ENCODE measurements at regions not wholly inside any gene's neighbourhood (a gene's known extent, or its start where the extent isn't known, plus 50 kb on each side); places are given as distances from the start of the nearest gene placed in this dataset.

DNA sequence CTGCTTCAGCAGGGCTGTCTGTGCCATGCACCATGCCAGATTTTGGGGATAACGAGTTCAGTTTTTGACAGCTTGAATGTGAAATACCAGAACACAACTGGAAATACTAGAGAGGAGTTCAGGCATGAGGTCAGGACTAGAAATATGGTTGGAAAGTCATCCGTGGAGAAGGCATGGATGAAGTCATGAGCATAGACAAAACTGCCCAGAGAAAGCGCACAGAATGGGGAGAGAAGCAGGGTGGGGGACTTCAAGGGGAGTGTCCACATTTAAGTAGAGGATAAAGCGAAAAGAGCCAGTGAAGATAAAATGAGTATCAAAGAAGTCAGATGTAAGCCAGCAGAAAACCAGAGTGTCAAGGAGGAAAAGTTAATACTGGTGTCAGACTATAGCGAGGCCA lies 653.4 kb upstream of the ARID1B start:
- H3K18ac ChIP-seq (ENCODE audit: low read depth in 1 of 2, low read length in 2 of 2): no peak overlapping the region
- H3K9ac ChIP-seq (ENCODE audit: low read length): no peak overlapping the region
- no peak overlapping the region for H3K27ac ChIP-seq (ENCODE audit: low read length, poor library complexity, severe bottlenecking)
- H4K91ac ChIP-seq (ENCODE audit: low read length): no peak overlapping the region
- 70% methylated on average over 5 of the region's 5 CpGs for WGBS
- H3K36me3 ChIP-seq (ENCODE audit: control insufficient read depth in 1 of 2, insufficient read depth in 2 of 2, low read depth in 1 of 2, low read length in 2 of 2): no peaks in the 10 kb centered on the region
- H2BK120ac ChIP-seq (ENCODE audit: low read depth, low read length): no peak overlapping the region
- H3K14ac ChIP-seq (ENCODE audit: low read length in 2 of 2): no peak overlapping the region
- H3K4ac ChIP-seq (ENCODE audit: low read depth in 1 of 2, low read length in 2 of 2): no peak overlapping the region
- no peak overlapping the region for H2BK15ac ChIP-seq (ENCODE audit: low read depth, poor library complexity, severe bottlenecking)
- H2BK12ac ChIP-seq (ENCODE audit: low read length in 2 of 2): no peak overlapping the region
- no peak for DNase-seq
- H4K8ac ChIP-seq (ENCODE audit: low read length): no peak overlapping the region
- H3K23ac ChIP-seq (ENCODE audit: low read length in 2 of 2): no peak overlapping the region
- H2AFZ ChIP-seq (ENCODE audit: low read depth, low read length): no peak overlapping the region
- peaks cover 9% of the 10 kb centered on the region for H3K9me3 ChIP-seq (ENCODE audit: control insufficient read depth, low read length)
- no peak overlapping the region for H2BK5ac ChIP-seq (ENCODE audit: low read depth, low read length, poor library complexity, severe bottlenecking)
- H2AK5ac ChIP-seq (ENCODE audit: low read length, severe bottlenecking): no peak overlapping the region
- no peaks in the 10 kb centered on the region for H3K4me1 ChIP-seq (ENCODE audit: control insufficient read depth, insufficient read depth, low read depth, low read length)
- no peaks in the 10 kb centered on the region for H3K79me1 ChIP-seq (replicated peaks; ENCODE audit: low read length, poor library complexity, severe bottlenecking)
- no peak overlapping the region for H3K4me3 ChIP-seq (ENCODE audit: insufficient read depth in 1 of 2, low read depth in 1 of 2, low read length in 2 of 2)
- H3K4me2 ChIP-seq (ENCODE audit: low read length, poor library complexity, severe bottlenecking): no peak overlapping the region
- no peaks in the 10 kb centered on the region for H3K27me3 ChIP-seq (ENCODE audit: control insufficient read depth in 1 of 2, insufficient read depth in 1 of 2, low read length in 2 of 2)

DNA sequence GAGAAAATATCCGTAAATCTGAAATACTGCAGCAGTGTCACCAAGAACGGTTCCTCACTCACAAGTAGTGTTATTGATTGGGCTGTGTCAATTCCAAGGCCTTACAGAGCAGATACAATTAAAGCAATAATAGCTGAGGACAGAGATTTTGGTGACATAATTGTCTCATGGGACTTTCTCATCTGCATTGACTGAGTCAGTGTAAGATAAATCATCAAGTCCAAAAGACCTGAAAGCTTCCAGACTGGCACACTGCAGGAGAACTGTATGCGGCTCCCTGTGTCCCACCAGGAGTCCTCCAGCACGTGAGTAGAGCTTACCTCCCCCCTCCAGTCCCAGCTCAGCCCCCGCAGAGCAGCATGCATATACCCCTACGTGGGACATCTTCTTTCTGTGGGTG lies 655.2 kb upstream of the ARID1B start:
- Histone ChIP-seq H3K9ac (ENCODE audit: low read length) (no peak overlapping the region), H3K4ac (ENCODE audit: low read depth in 1 of 2, low read length in 2 of 2) (no peak overlapping the region), H3K79me1 (replicated peaks; ENCODE audit: low read length, poor library complexity, severe bottlenecking) (no peaks in the 10 kb centered on the region), H3K4me2 (ENCODE audit: low read length, poor library complexity, severe bottlenecking) (no peak overlapping the region), H2BK5ac (ENCODE audit: low read depth, low read length, poor library complexity, severe bottlenecking) (no peak overlapping the region), H3K23ac (ENCODE audit: low read length in 2 of 2) (no peak overlapping the region), H2BK12ac (ENCODE audit: low read length in 2 of 2) (no peak overlapping the region), H2AFZ (ENCODE audit: low read depth, low read length) (no peak overlapping the region), H3K4me1 (ENCODE audit: control insufficient read depth, insufficient read depth, low read depth, low read length) (no peaks in the 10 kb centered on the region), H2AK5ac (ENCODE audit: low read length, severe bottlenecking) (no peak overlapping the region), H3K36me3 (ENCODE audit: control insufficient read depth in 1 of 2, insufficient read depth in 2 of 2, low read depth in 1 of 2, low read length in 2 of 2) (no peaks in the 10 kb centered on the region), H2BK15ac (ENCODE audit: low read depth, poor library complexity, severe bottlenecking) (no peak overlapping the region), H4K91ac (ENCODE audit: low read length) (no peak overlapping the region), H3K9me3 (ENCODE audit: control insufficient read depth, low read length) (peaks cover 21% of the 10 kb centered on the region), H3K27ac (ENCODE audit: low read length, poor library complexity, severe bottlenecking) (no peak overlapping the region), H4K8ac (ENCODE audit: low read length) (no peak overlapping the region), H3K18ac (ENCODE audit: low read depth in 1 of 2, low read length in 2 of 2) (no peak overlapping the region), H3K14ac (ENCODE audit: low read length in 2 of 2) (no peak overlapping the region), H2BK120ac (ENCODE audit: low read depth, low read length) (no peak overlapping the region), H3K27me3 (ENCODE audit: control insufficient read depth in 1 of 2, insufficient read depth in 1 of 2, low read length in 2 of 2) (no peaks in the 10 kb centered on the region), H3K4me3 (ENCODE audit: insufficient read depth in 1 of 2, low read depth in 1 of 2, low read length in 2 of 2) (no peak overlapping the region)
- no peak for DNase-seq
- 77% methylated on average over 6 of the region's 6 CpGs for WGBS

DNA sequence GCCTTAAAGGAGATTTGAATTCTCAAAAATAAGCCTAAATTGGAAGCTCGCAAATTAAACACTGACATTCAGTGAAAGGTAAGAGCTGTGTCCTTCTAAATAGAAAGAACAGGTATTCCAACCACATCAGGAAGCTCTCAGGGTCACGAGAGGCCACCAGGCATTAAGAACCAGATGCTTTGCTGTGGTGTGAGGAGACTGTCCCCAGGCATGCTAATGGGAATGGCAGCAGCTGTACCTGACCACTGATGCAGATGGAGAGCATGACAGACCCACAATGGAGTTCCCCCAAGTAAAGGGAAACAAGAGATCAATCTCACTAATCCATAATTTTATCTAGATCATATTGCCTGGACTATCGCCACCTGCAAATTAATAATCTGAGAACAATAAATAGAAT lies 658.9 kb upstream of the NOX3 start:
- Histone ChIP-seq H3K18ac (ENCODE audit: low read depth in 1 of 2, low read length in 2 of 2) (no peak overlapping the region), H3K9me3 (ENCODE audit: control insufficient read depth, low read length) (peaks cover 24% of the 10 kb centered on the region), H3K9ac (ENCODE audit: low read length) (no peak overlapping the region), H3K4ac (ENCODE audit: low read depth in 1 of 2, low read length in 2 of 2) (no peak overlapping the region), H3K23ac (ENCODE audit: low read length in 2 of 2) (no peak overlapping the region), H2BK12ac (ENCODE audit: low read length in 2 of 2) (no peak overlapping the region), H2BK120ac (ENCODE audit: low read depth, low read length) (no peak overlapping the region), H3K4me3 (ENCODE audit: insufficient read depth in 1 of 2, low read depth in 1 of 2, low read length in 2 of 2) (no peak overlapping the region), H3K14ac (ENCODE audit: low read length in 2 of 2) (no peak overlapping the region), H2AFZ (ENCODE audit: low read depth, low read length) (no peak overlapping the region), H3K79me1 (replicated peaks; ENCODE audit: low read length, poor library complexity, severe bottlenecking) (no peaks in the 10 kb centered on the region), H2AK5ac (ENCODE audit: low read length, severe bottlenecking) (no peak overlapping the region), H3K4me2 (ENCODE audit: low read length, poor library complexity, severe bottlenecking) (no peak overlapping the region), H3K4me1 (ENCODE audit: control insufficient read depth, insufficient read depth, low read depth, low read length) (no peaks in the 10 kb centered on the region), H2BK5ac (ENCODE audit: low read depth, low read length, poor library complexity, severe bottlenecking) (no peak overlapping the region), H2BK15ac (ENCODE audit: low read depth, poor library complexity, severe bottlenecking) (no peak overlapping the region), H4K8ac (ENCODE audit: low read length) (no peak overlapping the region), H3K27ac (ENCODE audit: low read length, poor library complexity, severe bottlenecking) (no peak overlapping the region), H3K36me3 (ENCODE audit: control insufficient read depth in 1 of 2, insufficient read depth in 2 of 2, low read depth in 1 of 2, low read length in 2 of 2) (no peaks in the 10 kb centered on the region), H3K27me3 (ENCODE audit: control insufficient read depth in 1 of 2, insufficient read depth in 1 of 2, low read length in 2 of 2) (no peaks in the 10 kb centered on the region), H4K91ac (ENCODE audit: low read length) (no peak overlapping the region)
- DNase-seq: no peak
- WGBS: 62% methylated on average over 2 of the region's 3 CpGs

DNA sequence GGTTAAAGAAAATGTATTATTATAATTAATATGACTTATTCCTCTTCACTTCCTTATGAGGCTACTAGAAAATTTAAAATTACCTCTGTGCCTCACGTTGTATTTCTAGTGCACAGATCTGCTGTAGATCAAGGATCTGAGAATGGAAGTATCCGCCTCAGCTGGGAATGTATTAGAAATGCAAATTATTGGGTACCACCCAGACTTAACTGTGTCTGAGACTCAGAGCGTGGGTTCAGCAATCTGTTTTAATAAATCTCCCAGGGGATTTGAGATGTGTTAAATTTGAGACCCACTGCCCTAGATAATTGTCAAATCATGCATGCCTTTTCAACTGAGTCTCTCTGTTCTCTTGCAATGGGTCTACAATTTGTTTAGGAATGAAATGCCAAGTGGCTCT lies 658.0 kb upstream of the NOX3 start:
- Histone ChIP-seq H3K23ac (ENCODE audit: low read length in 2 of 2) (no peak overlapping the region), H4K8ac (ENCODE audit: low read length) (no peak overlapping the region), H3K4me1 (ENCODE audit: control insufficient read depth, insufficient read depth, low read depth, low read length) (no peaks in the 10 kb centered on the region), H3K9me3 (ENCODE audit: control insufficient read depth, low read length) (peaks cover 22% of the 10 kb centered on the region), H3K27ac (ENCODE audit: low read length, poor library complexity, severe bottlenecking) (no peak overlapping the region), H2AFZ (ENCODE audit: low read depth, low read length) (no peak overlapping the region), H2BK5ac (ENCODE audit: low read depth, low read length, poor library complexity, severe bottlenecking) (no peak overlapping the region), H2AK5ac (ENCODE audit: low read length, severe bottlenecking) (no peak overlapping the region), H3K79me1 (replicated peaks; ENCODE audit: low read length, poor library complexity, severe bottlenecking) (no peaks in the 10 kb centered on the region), H3K9ac (ENCODE audit: low read length) (no peak overlapping the region), H4K91ac (ENCODE audit: low read length) (no peak overlapping the region), H3K27me3 (ENCODE audit: control insufficient read depth in 1 of 2, insufficient read depth in 1 of 2, low read length in 2 of 2) (no peaks in the 10 kb centered on the region), H2BK12ac (ENCODE audit: low read length in 2 of 2) (no peak overlapping the region), H3K36me3 (ENCODE audit: control insufficient read depth in 1 of 2, insufficient read depth in 2 of 2, low read depth in 1 of 2, low read length in 2 of 2) (no peaks in the 10 kb centered on the region), H3K4me3 (ENCODE audit: insufficient read depth in 1 of 2, low read depth in 1 of 2, low read length in 2 of 2) (no peak overlapping the region), H3K14ac (ENCODE audit: low read length in 2 of 2) (no peak overlapping the region), H3K4ac (ENCODE audit: low read depth in 1 of 2, low read length in 2 of 2) (no peak overlapping the region), H3K18ac (ENCODE audit: low read depth in 1 of 2, low read length in 2 of 2) (no peak overlapping the region), H2BK15ac (ENCODE audit: low read depth, poor library complexity, severe bottlenecking) (no peak overlapping the region), H2BK120ac (ENCODE audit: low read depth, low read length) (no peak overlapping the region), H3K4me2 (ENCODE audit: low read length, poor library complexity, severe bottlenecking) (no peak overlapping the region)
- WGBS: 79% methylated on average over 3 of the region's 3 CpGs
- no peak for DNase-seq
